Stomach (tissue), 4 donors: ENCODE measurements at regions not wholly inside any gene's neighbourhood (a gene's known extent, or its start where the extent isn't known, plus 50 kb on each side); places are given as distances from the start of the nearest gene placed in this dataset.

ENCODE experiments used
- POLR2A ChIP-seq, 4 donors: fragments of 450-650 bp; IDR thresholded peaks; one replicate each; pipeline ENCODE4 v1.6.1; 2016; ENCODE audit warnings: antibody characterized with exemption in 4 of 4, control low read depth in 2 of 4, mild to moderate bottlenecking in 1 of 4, moderate library complexity in 1 of 4
- TF ChIP-seq, protein P1 (sequence below), 7 experiments: fragments of 450-650 bp in 4 of 7; fragments of 200-600 bp in 3 of 7; sonication (generic) in 3 of 7; IDR thresholded peaks; one replicate each; pipeline ENCODE4 v1.5.1; 2016 to 2019; ENCODE audit warnings: antibody characterized with exemption in 7 of 7, control low read depth in 2 of 7, mild to moderate bottlenecking in 1 of 7

GRCh38 chr22:22823131-22823810 is 64.3 kb upstream of the IGLL5 start:
- no peak for TF ChIP-seq POLR2A (IDR thresholded peaks at IDR 0.05)
- TF ChIP-seq, protein P1, sequence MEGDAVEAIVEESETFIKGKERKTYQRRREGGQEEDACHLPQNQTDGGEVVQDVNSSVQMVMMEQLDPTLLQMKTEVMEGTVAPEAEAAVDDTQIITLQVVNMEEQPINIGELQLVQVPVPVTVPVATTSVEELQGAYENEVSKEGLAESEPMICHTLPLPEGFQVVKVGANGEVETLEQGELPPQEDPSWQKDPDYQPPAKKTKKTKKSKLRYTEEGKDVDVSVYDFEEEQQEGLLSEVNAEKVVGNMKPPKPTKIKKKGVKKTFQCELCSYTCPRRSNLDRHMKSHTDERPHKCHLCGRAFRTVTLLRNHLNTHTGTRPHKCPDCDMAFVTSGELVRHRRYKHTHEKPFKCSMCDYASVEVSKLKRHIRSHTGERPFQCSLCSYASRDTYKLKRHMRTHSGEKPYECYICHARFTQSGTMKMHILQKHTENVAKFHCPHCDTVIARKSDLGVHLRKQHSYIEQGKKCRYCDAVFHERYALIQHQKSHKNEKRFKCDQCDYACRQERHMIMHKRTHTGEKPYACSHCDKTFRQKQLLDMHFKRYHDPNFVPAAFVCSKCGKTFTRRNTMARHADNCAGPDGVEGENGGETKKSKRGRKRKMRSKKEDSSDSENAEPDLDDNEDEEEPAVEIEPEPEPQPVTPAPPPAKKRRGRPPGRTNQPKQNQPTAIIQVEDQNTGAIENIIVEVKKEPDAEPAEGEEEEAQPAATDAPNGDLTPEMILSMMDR (IDR thresholded peaks at IDR 0.05), result no peak
